HG02885 (cell line): ENCODE measurements at regions not wholly inside any gene's neighbourhood (a gene's known extent, or its start where the extent isn't known, plus 50 kb on each side); places are given as distances from the start of the nearest gene placed in this dataset.

ENCODE experiments used
- ATAC-seq: cut with Tn5 transposase; IDR thresholded peaks from one replicate; pipeline ENCODE4 v1.9.1; 2021; ENCODE audit warnings: mild to moderate bottlenecking; ENCODE audit not compliant: unreplicated experiment, poor library complexity

DNA sequence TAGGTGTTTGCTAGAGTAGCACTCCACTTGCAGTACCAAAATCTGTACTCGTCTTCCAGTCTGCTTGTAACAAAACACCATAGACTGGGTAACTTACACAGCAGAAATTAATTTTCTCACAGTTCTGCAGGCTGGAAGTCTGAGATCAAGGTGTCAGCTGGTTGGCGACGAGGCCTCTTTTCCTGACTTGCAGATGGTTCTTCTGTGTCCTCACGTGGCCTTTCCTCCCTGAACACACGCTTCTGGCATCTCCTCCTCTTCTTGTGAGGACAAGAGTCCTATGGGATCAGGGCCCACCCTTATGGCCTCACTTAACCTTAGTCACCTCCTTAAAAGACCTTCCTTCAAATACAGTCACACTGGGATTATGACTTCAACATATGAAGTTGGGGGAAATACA, 493.5 kb upstream of the MYT1L start:
- no peak for ATAC-seq

- ATAC-seq: no peak
Observed at GRCh38 chr2:2823061-2823753, 492.1 kb upstream of the MYT1L start.

- ATAC-seq: no peak
Observed at GRCh38 chr2:2822143-2822542, 491.1 kb upstream of the MYT1L start.

DNA sequence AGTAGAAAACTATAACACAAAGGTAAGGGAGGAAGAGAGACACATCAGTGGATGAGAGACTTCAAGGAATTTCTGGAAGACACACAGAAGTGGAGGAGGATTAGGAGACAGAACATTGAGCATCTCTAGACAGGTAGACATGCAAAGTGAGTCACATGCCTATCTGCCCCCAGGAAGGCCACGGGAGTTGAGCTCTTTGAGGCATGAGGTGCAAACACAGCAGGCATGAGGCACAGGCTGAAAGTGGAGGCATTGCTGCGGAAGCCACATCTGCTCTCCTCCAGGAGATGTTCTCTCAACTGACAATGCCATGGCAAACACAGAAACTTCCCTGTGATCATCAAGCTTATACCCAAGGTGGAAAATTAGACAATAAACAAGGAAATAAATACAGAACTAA, 481.6 kb upstream of the MYT1L start:
- no peak for ATAC-seq

GRCh38 chr2:2812117-2812516, 481.0 kb upstream of the MYT1L start:
- ATAC-seq: no peak

- ATAC-seq: no peak
Observed at GRCh38 chr2:2810504-2810903, 479.4 kb upstream of the MYT1L start.

DNA sequence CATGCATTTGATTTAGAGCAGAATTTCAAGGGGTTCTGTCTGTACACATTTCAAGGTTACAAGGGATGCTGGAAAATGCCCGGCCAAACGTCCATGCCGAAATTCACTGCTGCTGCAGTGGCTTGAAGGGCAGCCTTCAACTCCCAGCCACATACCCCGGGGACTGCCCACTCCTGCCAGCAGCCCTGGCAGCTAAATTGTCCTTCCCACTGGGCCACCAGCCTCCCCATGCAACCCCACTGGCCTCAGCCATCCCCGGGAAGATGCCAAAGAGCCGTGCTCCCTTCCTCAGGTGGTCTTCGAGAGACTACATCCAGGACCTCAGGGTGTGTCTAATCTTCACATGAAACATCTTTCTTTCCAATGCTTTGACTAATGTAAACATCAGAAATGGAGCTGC, 478.7 kb upstream of the MYT1L start:
- ATAC-seq: no peak

- no peak for ATAC-seq
Observed at GRCh38 chr2:2808551-2809058, 477.5 kb upstream of the MYT1L start.

DNA sequence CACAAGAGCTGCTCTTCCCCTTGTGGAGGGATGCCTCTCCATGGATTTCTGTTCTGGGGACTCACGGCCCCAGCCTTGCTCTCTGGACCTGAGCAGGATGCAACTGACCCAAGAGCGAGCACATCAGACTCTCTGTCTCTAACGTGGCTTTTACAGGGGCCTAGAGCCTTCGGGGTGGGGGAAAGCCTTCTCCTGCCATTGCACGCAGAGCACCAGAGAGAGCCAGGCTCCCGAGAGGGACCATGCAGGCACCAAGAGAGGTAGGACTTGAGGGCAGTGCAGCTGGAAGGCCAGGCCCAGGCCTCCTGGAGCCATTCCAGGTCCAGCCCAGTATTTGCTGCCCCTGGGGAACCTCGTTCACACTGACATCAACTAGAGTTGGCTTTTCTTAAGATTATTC, 475.6 kb upstream of the MYT1L start:
- no peak for ATAC-seq

- no peak for ATAC-seq
Observed at GRCh38 chr2:2805263-2805662, 474.2 kb upstream of the MYT1L start.

GRCh38 chr2:2804528-2804927, 473.5 kb upstream of the MYT1L start:
- no peak for ATAC-seq

- no peak for ATAC-seq
Observed at GRCh38 chr2:2801458-2801857, 470.4 kb upstream of the MYT1L start.

- no peak for ATAC-seq
Observed at GRCh38 chr2:2800697-2801096, 469.6 kb upstream of the MYT1L start.

GRCh38 chr2:2800001-2800400, 468.9 kb upstream of the MYT1L start:
- no peak for ATAC-seq

- no peak for ATAC-seq
Observed at GRCh38 chr2:2799151-2799697, 468.1 kb upstream of the MYT1L start.

GRCh38 chr2:2798337-2798736, 467.3 kb upstream of the MYT1L start:
- no peak for ATAC-seq

DNA sequence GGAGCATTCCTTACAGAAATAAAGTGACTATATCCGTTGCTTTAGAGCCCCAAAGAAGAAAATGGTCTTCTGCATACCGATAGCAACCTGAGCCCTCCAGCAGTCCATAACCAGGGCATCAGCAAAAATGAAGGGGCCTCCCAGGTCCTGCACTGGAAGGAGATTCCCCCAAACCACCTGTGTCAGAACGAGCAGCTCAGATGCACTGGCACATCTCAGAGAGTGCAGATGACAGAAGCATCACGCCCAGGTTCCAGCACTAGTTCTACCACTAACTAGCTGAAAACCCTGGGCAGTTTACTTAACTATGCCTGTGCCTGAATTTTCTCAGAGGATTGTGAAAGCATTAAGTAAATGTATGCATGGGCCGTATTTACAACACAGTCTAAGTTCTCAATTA, 466.7 kb upstream of the MYT1L start:
- ATAC-seq: no peak

GRCh38 chr2:2796207-2796606, 465.1 kb upstream of the MYT1L start:
- no peak for ATAC-seq

DNA sequence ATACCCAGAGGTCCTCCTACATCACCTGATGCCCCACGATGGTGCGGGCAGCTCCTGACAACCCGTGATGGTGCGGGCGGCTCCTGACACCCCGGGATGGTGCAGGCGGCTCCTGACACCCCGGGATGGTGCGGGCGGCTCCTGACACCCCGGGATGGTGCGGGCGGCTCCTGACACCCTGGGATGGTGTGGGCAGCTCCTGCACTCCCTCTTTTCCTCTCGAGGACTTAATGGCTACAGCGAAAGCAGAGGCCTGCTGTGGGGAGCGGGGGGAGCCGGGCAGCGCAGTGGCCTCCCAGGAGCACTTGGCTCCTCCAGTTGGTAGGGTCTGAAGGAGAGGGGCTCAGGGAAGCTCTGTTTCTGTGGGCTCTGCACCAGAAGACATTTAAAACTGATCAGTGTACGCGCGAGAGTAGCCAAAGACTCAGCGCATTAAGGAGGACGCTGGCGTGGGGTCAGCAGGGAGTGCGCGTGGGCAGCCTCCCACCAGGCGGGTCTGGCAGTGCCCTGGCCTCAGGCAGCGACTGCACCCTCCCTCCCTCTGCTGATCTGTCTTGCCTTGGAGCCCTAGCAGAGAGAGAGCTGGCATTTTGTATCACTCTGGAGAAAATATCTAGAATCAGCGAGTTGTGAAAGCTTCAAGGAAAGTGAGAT, 464.5 kb upstream of the MYT1L start:
- ATAC-seq: no peak

GRCh38 chr2:2793925-2794560, 463.0 kb upstream of the MYT1L start:
- no peak for ATAC-seq

- no peak for ATAC-seq
Observed at GRCh38 chr2:2793514-2793913, 462.4 kb upstream of the MYT1L start.
